ENCODE measurements at regions not wholly inside any gene's neighbourhood (a gene's known extent, or its start where the extent isn't known, plus 50 kb on each side); places are given as distances from the start of the nearest gene placed in this dataset.

DNA sequence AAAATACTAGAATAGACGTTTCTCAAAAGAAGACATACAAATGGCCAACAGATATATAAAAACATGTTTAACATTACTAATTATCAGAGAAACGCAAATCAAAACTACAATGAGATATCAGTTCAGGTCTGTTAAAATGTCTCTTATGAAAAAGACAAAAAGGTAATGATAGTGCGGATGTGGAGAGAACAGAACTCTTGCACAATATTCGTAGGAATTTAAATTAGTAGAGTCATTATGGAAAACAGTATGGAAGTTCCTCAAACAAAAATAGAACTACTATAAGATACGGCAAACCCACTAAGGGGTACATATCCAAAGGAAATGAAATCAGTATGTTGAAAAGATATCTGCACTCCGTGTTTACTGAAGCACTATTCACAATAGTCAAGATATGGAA is 167.5 kb upstream of the CWC22 start:
- no peak overlapping the region for H3K4me3 ChIP-seq (ENCODE audit: low read length)
- no peak for DNase-seq (ENCODE audit: low read depth)
- TF ChIP-seq, protein P1, sequence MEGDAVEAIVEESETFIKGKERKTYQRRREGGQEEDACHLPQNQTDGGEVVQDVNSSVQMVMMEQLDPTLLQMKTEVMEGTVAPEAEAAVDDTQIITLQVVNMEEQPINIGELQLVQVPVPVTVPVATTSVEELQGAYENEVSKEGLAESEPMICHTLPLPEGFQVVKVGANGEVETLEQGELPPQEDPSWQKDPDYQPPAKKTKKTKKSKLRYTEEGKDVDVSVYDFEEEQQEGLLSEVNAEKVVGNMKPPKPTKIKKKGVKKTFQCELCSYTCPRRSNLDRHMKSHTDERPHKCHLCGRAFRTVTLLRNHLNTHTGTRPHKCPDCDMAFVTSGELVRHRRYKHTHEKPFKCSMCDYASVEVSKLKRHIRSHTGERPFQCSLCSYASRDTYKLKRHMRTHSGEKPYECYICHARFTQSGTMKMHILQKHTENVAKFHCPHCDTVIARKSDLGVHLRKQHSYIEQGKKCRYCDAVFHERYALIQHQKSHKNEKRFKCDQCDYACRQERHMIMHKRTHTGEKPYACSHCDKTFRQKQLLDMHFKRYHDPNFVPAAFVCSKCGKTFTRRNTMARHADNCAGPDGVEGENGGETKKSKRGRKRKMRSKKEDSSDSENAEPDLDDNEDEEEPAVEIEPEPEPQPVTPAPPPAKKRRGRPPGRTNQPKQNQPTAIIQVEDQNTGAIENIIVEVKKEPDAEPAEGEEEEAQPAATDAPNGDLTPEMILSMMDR (conservative IDR thresholded peaks at IDR 0.05; ENCODE audit: low read length): no peak

DNA sequence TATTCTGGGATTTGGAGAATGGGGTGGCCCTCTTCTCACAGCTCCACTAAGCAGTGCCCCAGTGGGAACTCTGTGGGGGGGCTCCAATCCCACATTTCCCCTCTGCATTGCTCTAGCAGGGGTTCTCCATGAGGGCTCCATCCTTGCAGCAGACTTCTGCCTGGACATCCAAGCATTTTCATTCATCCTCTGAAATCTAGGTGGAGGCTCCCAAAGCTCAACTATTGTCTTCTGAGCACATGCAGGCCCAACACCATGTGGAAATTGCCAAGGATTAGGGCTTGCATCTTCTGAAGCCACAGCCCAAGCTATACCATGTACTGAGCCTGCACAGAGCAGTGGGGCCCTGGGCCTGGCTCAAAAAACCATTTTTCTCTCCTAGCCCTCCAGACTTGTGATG is 162.4 kb upstream of the CWC22 start:
- TF ChIP-seq, protein P1 (conservative IDR thresholded peaks at IDR 0.05; ENCODE audit: low read length): no peak

DNA sequence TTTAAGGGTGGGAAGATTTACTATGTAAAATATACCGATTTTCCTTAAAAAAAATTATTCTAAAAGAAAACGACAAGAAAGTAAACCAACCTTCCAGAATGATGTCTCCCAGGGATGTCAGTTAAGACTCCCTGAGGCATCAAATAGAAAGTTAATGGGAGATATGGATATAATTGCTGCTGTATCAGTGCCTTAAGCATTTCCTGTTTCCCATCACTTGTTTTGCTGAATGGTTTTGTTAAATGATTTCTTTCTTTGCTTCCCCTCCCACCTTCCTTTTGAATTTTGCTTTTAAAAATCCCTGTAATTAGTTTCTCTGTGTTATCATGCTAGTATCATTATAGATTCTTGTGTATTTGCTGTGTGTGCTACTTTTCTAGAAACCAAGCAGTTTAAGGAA is 154.3 kb upstream of the CWC22 start:
- TF ChIP-seq, protein P1 (conservative IDR thresholded peaks at IDR 0.05; ENCODE audit: low read length): no peak
- DNase-seq (ENCODE audit: low read depth): no peak

More for the DNA sequence above, 162.4 kb upstream of the CWC22 start:
- no peak for DNase-seq (ENCODE audit: low read depth)
- H3K4me3 ChIP-seq (ENCODE audit: low read length): no peak overlapping the region

DNA sequence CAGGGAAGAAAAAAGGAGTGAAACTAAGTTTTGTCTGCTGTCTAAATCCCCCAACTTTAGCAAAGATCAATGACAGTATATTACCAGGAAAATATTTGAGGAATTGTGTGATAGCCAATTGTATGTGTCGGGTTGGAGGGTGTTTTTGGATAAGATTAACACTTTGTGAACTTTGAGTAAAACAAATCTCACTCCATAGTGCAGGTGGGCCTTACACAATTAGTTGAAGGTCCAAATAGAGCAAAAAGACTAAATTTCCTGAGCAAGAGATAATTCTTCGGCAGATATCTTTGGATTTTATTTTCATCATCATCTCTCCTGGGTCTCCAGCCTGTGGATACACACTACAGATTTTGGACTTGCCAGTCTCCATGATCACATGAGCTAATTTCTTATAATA is 152.8 kb upstream of the CWC22 start:
- H3K4me3 ChIP-seq (ENCODE audit: low read length): no peak overlapping the region
- DNase-seq (ENCODE audit: low read depth): no peak
- TF ChIP-seq, protein P1 (conservative IDR thresholded peaks at IDR 0.05; ENCODE audit: low read length): no peak

More for the DNA sequence above, 154.3 kb upstream of the CWC22 start:
- no peak overlapping the region for H3K4me3 ChIP-seq (ENCODE audit: low read length)

DNA sequence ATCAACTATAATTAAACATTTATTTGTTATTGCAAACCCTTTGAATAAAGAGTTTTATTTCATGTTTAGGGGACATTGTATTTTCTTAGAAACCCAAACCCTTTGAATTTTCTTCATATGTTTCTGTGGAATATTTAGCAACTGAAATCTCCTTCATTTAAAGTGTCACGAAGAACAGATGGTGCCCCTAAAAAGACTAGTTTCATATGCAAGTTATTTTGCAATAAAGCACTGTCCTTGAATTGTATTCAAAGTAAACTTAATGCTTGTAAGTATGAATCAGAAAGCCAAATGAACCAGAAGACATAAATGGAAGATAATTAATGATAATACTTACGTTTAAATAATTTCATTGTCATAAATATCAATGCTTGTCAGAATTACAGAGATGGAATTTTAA is 151.9 kb upstream of the CWC22 start:
- peak; percentile 26 for DNase-seq (ENCODE audit: low read depth)
- TF ChIP-seq, protein P1 (conservative IDR thresholded peaks at IDR 0.05; ENCODE audit: low read length): no peak
- no peak overlapping the region for H3K4me3 ChIP-seq (ENCODE audit: low read length)

DNA sequence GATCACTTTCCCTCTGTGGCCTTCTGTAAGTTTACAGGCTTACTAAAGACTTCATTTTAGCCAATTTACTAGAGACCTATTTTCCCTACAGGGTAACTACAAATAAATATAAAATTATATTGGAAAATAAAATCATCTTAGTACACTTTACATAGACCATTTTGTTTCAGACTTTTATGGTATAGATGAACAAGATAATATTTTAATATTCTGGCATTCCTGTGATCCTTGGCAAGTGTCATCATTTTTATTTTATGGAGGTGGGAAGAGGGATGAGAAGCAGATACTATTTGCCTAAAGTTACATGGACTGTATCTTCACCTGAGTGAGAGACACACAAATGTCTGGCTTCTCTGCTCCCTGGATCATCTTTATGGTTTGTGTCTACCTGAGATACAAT is 149.6 kb upstream of the CWC22 start:
- H3K4me3 ChIP-seq (ENCODE audit: low read length): no peak overlapping the region
- TF ChIP-seq, protein P1 (conservative IDR thresholded peaks at IDR 0.05; ENCODE audit: low read length): no peak
- no peak for DNase-seq (ENCODE audit: low read depth)

DNA sequence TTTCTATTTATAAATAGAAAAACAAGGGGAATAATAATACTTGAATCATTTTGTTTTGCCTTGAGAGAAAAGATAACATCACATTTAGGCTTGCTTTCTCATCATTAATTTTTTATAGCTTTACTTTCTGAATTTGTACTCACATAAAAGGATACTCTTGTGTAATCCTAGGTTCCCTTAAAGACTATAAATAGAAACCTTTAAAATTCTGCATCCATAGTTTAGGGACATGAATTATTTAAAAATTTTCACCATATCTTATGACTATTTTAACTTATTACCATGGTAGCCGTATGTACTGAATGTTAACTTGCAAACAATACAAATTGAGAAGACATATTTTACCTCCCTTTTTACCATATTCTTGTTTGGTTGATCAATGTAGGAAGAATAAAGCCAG is 143.5 kb upstream of the CWC22 start:
- TF ChIP-seq, protein P1 (conservative IDR thresholded peaks at IDR 0.05; ENCODE audit: low read length): no peak
- no peak overlapping the region for H3K4me3 ChIP-seq (ENCODE audit: low read length)

More for the DNA sequence above, 143.5 kb upstream of the CWC22 start:
- no peak for DNase-seq (ENCODE audit: low read depth)
